H1 (cell line): ENCODE measurements at regions not wholly inside any gene's neighbourhood (a gene's known extent, or its start where the extent isn't known, plus 50 kb on each side); places are given as distances from the start of the nearest gene placed in this dataset.

Experiments
- E2F6 ChIP-seq: IDR thresholded peaks from 2 replicates; pipeline ENCODE4 v1.6.1; 2012; ENCODE audit warnings: inconsistent platforms

GRCh38 chr2:67896076-67896475, 166.7 kb downstream of the C1D start (continued):
- no peak for TF ChIP-seq E2F6
